ENCODE measurements at regions not wholly inside any gene's neighbourhood (a gene's known extent, or its start where the extent isn't known, plus 50 kb on each side); places are given as distances from the start of the nearest gene placed in this dataset.
A peak's percentile ranks its signal among the peaks of the same experiment; 100 is the strongest.

GRCh38 chr2:76406134-76406855, 695.6 kb upstream of the GCFC2 start:
- H3K4me1 ChIP-seq (ENCODE audit: insufficient read depth, low read length): no peaks in the 10 kb centered on the region
- no TSS peak for BruUV-seq (replicated peaks)
- H3K4me2 ChIP-seq (ENCODE audit: low read depth, low read length): no peak overlapping the region
- ATAC-seq (peak; percentile 52), DNase-seq (ENCODE audit: low spot score) (no peak), FAIRE-seq (no peak)
- no peak overlapping the region for H2AFZ ChIP-seq (ENCODE audit: low read length)
- in situ Hi-C loops (cut with HindIII; ENCODE audit: extremely low pct_ligation_motif_present, low pct_unique_long_range_greater_than_20kb) (no loop called here), intact Hi-C loops (cut with micrococcal nuclease; ENCODE audit: unreplicated experiment) (no loop called here)
- no peaks in the 10 kb centered on the region for H3K9me3 ChIP-seq (ENCODE audit: low read length)
- H3K4me3 ChIP-seq (replicated peaks in 1 of 3; ENCODE audit: insufficient read depth in 1 of 3, low read depth in 2 of 3, low read length in 3 of 3): no peak overlapping the region
- WGBS (ENCODE audit: low lambda C conversion rate): 19% methylated on average over 9 of the region's 12 CpGs
- ChIA-PET CTCF (ENCODE audit: low intra/inter-chr PET ratio, low total read pairs) (no interaction called here), POLR2A (no interaction called here)
- H3K9ac ChIP-seq (ENCODE audit: insufficient read depth, low read depth, low read length): no peak overlapping the region
- no peak overlapping the region for H3K27ac ChIP-seq (ENCODE audit: extremely low read length, insufficient read depth, low read length)
- H3K36me3 ChIP-seq (replicated peaks in 1 of 2; ENCODE audit: control insufficient read depth in 1 of 2, insufficient read depth in 2 of 2, low read length in 2 of 2): no peaks in the 10 kb centered on the region
- no peaks in the 10 kb centered on the region for H4K20me1 ChIP-seq (ENCODE audit: insufficient read depth, low read length)
- no peaks in the 10 kb centered on the region for H3K27me3 ChIP-seq (ENCODE audit: control insufficient read depth in 1 of 2, insufficient read depth in 2 of 2, low read length in 2 of 2)
- H3K79me2 ChIP-seq (ENCODE audit: insufficient read depth, low read length): no peaks in the 10 kb centered on the region
- TF ChIP-seq USF2 (IDR thresholded peaks at IDR 0.05; ENCODE audit: low read depth, low read length) (no peak), USF2 (CRISPR knock-in tag; IDR thresholded peaks at IDR 0.05; ENCODE audit: borderline replicate concordance) (no peak), ZBTB3 (CRISPR knock-in tag; IDR thresholded peaks at IDR 0.05; ENCODE audit: borderline replicate concordance, low read depth) (no peak), ZNF276 (CRISPR knock-in tag; IDR thresholded peaks at IDR 0.05; ENCODE audit: low read depth) (no peak), HHEX (CRISPR knock-in tag; IDR thresholded peaks at IDR 0.05) (no peak), ZNF720 (CRISPR knock-in tag; IDR thresholded peaks at IDR 0.05) (no peak), SALL1 (CRISPR knock-in tag; IDR thresholded peaks at IDR 0.05) (no peak), ZBTB34 (CRISPR knock-in tag; IDR thresholded peaks at IDR 0.05) (no peak), THAP7 (CRISPR knock-in tag; IDR thresholded peaks at IDR 0.05) (no peak), KDM1A (CRISPR knock-in tag; IDR thresholded peaks at IDR 0.05) (no peak), ZNF646 (CRISPR knock-in tag; IDR thresholded peaks at IDR 0.05) (no peak), ZKSCAN5 (CRISPR knock-in tag; IDR thresholded peaks at IDR 0.05) (no peak)
